K562 (cell line): ENCODE measurements at regions not wholly inside any gene's neighbourhood (a gene's known extent, or its start where the extent isn't known, plus 50 kb on each side); places are given as distances from the start of the nearest gene placed in this dataset.

Source experiments
- ATAC-seq: fragments of 200-7000 bp; cut with Tn5 transposase; 3 replicates; pipeline ENCODE4 v1.9.1; 2020; ENCODE audit warnings: moderate library complexity
- BruUV-seq: library from RNA; stranded (reverse); fragments of 400-500 nt; replicated peaks from 2 replicates; lab custom pipeline; 2021; lab: Mats Ljungman, UMichigan
- CTCF ChIA-PET: fragments of 300-600 bp; formaldehyde crosslinking; extraction: SDS; loops from one replicate; lab custom pipeline; 2021; ENCODE audit warnings: low intra/inter-chr PET ratio; lab: Yijun Ruan, JAX
- POLR2A ChIA-PET: fragments of 300-600, 350-650 bp; sonication (Branson Sonifier 250); formaldehyde crosslinking; extraction: SDS; loops from one replicate; lab custom pipeline; 2021; ENCODE audit warnings: antibody characterized with exemption, inconsistent platforms; lab: Yijun Ruan, JAX
- DNase-seq, 4 experiments: peaks; one replicate each; pipeline versions ENCODE4 v3.0.0 to v3.0.0-alpha.2; 2011 to 2018; ENCODE audit warnings: low spot score in 3 of 4, mixed read lengths in 3 of 4; ENCODE audit errors: extremely low read depth in 1 of 4
- FAIRE-seq: peaks from 2 replicates; lab custom pipeline; 2011; peaks lifted over from hg19 to GRCh38; lab: Jason Lieb, UNC
- H2AFZ ChIP-seq: 2 replicates; pipeline ENCODE4 v1.6.0; 2011; ENCODE audit warnings: low read depth, low read length, control low read depth, inconsistent platforms
- H3K27ac ChIP-seq: fragments of 200-600 bp; 3 replicates; pipeline ENCODE4 v1.8.0; 2011; ENCODE audit warnings: low read depth, mild to moderate bottlenecking, control low read depth, inconsistent platforms, low read length, moderate library complexity, mixed read lengths; ENCODE audit errors: extremely low read depth
- H3K27me3 ChIP-seq, 2 experiments: fragments of 300-600 bp in 1 of 2; 2 replicates in 1 of 2; 3 replicates in 1 of 2; pipeline versions ENCODE4 v1.6.0 to v1.8.0; 2011; ENCODE audit warnings: inconsistent platforms in 2 of 2, low read length in 2 of 2, mild to moderate bottlenecking in 1 of 2, mixed read lengths in 1 of 2, moderate library complexity in 1 of 2; ENCODE audit not compliant: control insufficient read depth in 2 of 2, insufficient read depth in 2 of 2
- H3K36me3 ChIP-seq: fragments of 300-600 bp; 3 replicates; pipeline ENCODE4 v1.8.0; 2011; ENCODE audit warnings: mild to moderate bottlenecking, low read length, inconsistent platforms; ENCODE audit not compliant: control insufficient read depth, insufficient read depth
- H3K4me1 ChIP-seq, 2 experiments: fragments of 200-600 bp in 1 of 2; replicated peaks in 1 of 2; 2 replicates in 1 of 2; 3 replicates in 1 of 2; pipeline versions ENCODE4 v1.5.1 to v1.8.0; 2011; ENCODE audit warnings: inconsistent platforms in 2 of 2, low read length in 2 of 2, mild to moderate bottlenecking in 1 of 2, mixed read lengths in 1 of 2, moderate library complexity in 1 of 2; ENCODE audit not compliant: control insufficient read depth in 2 of 2, insufficient read depth in 2 of 2
- H3K4me2 ChIP-seq: 2 replicates; pipeline ENCODE4 v1.6.1; 2011; ENCODE audit warnings: low read length, control low read depth, inconsistent platforms, mixed read lengths; ENCODE audit not compliant: insufficient read depth
- H3K4me3 ChIP-seq: fragments of 200-600 bp; sonication (generic), shearing (Covaris generic); 2 replicates; pipeline ENCODE4 v1.5.1; 2016; ENCODE audit warnings: control low read depth, inconsistent platforms
- H3K79me2 ChIP-seq: fragments of 200-600 bp; 3 replicates; pipeline ENCODE4 v1.8.0; 2011; ENCODE audit warnings: low read length, inconsistent platforms; ENCODE audit not compliant: control insufficient read depth, insufficient read depth
- H3K9ac ChIP-seq, 2 experiments: 2 replicates each; pipeline versions ENCODE4 v1.6.0 to v1.6.1; 2011; ENCODE audit warnings: low read depth in 2 of 2, low read length in 2 of 2, control low read depth in 1 of 2, inconsistent platforms in 1 of 2, mild to moderate bottlenecking in 1 of 2, mixed read lengths in 1 of 2; ENCODE audit not compliant: insufficient read depth in 1 of 2
- H3K9me1 ChIP-seq: one replicate; pipeline ENCODE4 v1.6.0; 2011; ENCODE audit warnings: inconsistent platforms, mild to moderate bottlenecking, low read length, moderate library complexity; ENCODE audit not compliant: control insufficient read depth, insufficient read depth
- H3K9me3 ChIP-seq: replicated peaks from 2 replicates; pipeline ENCODE4 v1.5.1; 2011; ENCODE audit warnings: low read depth, low read length, inconsistent platforms; ENCODE audit not compliant: control insufficient read depth, insufficient read depth
- H4K20me1 ChIP-seq: replicated peaks from 2 replicates; pipeline ENCODE4 v1.6.1; 2011; ENCODE audit warnings: low read length, inconsistent platforms, mixed read lengths; ENCODE audit not compliant: control insufficient read depth, insufficient read depth
- BMI1 ChIP-seq: fragments of 150-350 bp; IDR thresholded peaks from 2 replicates; pipeline ENCODE4 v1.6.1; 2014; ENCODE audit warnings: low read length
- FOXP1 ChIP-seq: sonication (generic); formaldehyde crosslinking; IDR thresholded peaks from 2 replicates; pipeline ENCODE4 v1.8.0; 2022; ENCODE audit warnings: mild to moderate bottlenecking, missing genetic modification reagents
- REST ChIP-seq, 2 experiments: fragments of 450-650 bp; formaldehyde crosslinking in 1 of 2; IDR thresholded peaks; 2 replicates each; pipeline versions ENCODE4 v1.4.0 to v1.6.1; 2014 to 2020; ENCODE audit warnings: mild to moderate bottlenecking in 2 of 2, borderline replicate concordance in 1 of 2, low read depth in 1 of 2
- ZFP36 ChIP-seq: fragments of 150-350 bp; IDR thresholded peaks from 2 replicates; pipeline ENCODE4 v1.6.1; 2018; ENCODE audit warnings: low read length, low read depth; ENCODE audit not compliant: partially characterized antibody
- WGBS: fragments of 100-300 bp; shearing (Covaris generic); methylation state at CpG from one replicate; pipeline ENCODE4 v1.1.6; 2016; ENCODE audit warnings: low coverage, mixed read lengths; ENCODE audit not compliant: insufficient coverage; ENCODE audit errors: missing lambda C conversion rate; 5-methylcytosine and 5-hydroxymethylcytosine counted together
- in situ Hi-C: fragments of 300-500 bp; cut with MboI; formaldehyde crosslinking; loops from 4 replicates; pipeline ENCODE4 v1.15.0; 2018; ENCODE audit warnings: inconsistent platforms, mixed read lengths
- intact Hi-C: fragments of 100-400 bp; cut with micrococcal nuclease; formaldehyde crosslinking; loops from 2 replicates; pipeline ENCODE4 v1.14.2; 2022

- no peaks in the 10 kb centered on the region for H3K79me2 ChIP-seq
- no peak overlapping the region for H3K4me2 ChIP-seq
These were observed 687.9 kb downstream of the ARAP2 start for GRCh38 chr4:35556387-35556786.

GRCh38 chr4:35559559-35560365 is 684.6 kb downstream of the ARAP2 start:
- no peaks in the 10 kb centered on the region for H3K4me1 ChIP-seq
- DNase-seq (peak in 1 of 4 experiments; percentile 3), FAIRE-seq (no peak), ATAC-seq (no peak)
- H3K36me3 ChIP-seq = no peaks in the 10 kb centered on the region
- no peak overlapping the region for H2AFZ ChIP-seq
- no peaks in the 10 kb centered on the region for H3K79me2 ChIP-seq
- H3K9me3 ChIP-seq = no peaks in the 10 kb centered on the region; the same call in 1 of the 2 replicates
- no peak overlapping the region for H3K4me2 ChIP-seq
- under 1% methylated on average over 18 of the region's 19 CpGs for WGBS
- no peaks in the 10 kb centered on the region for H3K27me3 ChIP-seq
- H4K20me1 ChIP-seq = no peaks in the 10 kb centered on the region
- H3K4me3 ChIP-seq = no peak overlapping the region
- no peaks in the 10 kb centered on the region for H3K9me1 ChIP-seq
- no TSS peak for BruUV-seq
- H3K27ac ChIP-seq = no peak overlapping the region
- intact Hi-C loops (no loop called here), in situ Hi-C loops (no loop called here)
- no peak overlapping the region for H3K9ac ChIP-seq
- ChIA-PET POLR2A (no interaction called here), CTCF (no interaction called here)
- TF ChIP-seq REST (IDR thresholded peaks at IDR 0.05; ENCODE audit: borderline replicate concordance) (no peak), REST (CRISPR knock-in tag; IDR thresholded peaks at IDR 0.05; ENCODE audit: low read depth) (no peak), ZFP36 (peak; percentile 62)

More at GRCh38 chr4:35556387-35556786, 687.9 kb downstream of the ARAP2 start:
- no peak overlapping the region for H3K9ac ChIP-seq
- no peaks in the 10 kb centered on the region for H3K36me3 ChIP-seq
- no peaks in the 10 kb centered on the region; the same call in none of the 2 replicates for H3K9me3 ChIP-seq
- ChIA-PET POLR2A (no interaction called here), CTCF (no interaction called here)
- H3K4me3 ChIP-seq = no peak overlapping the region
- no peaks in the 10 kb centered on the region for H3K4me1 ChIP-seq
- H3K27ac ChIP-seq = no peak overlapping the region
- H3K27me3 ChIP-seq = no peaks in the 10 kb centered on the region
- WGBS = 0% methylated on average over 1 of the region's 1 CpG
- no peaks in the 10 kb centered on the region for H3K9me1 ChIP-seq
- no peaks in the 10 kb centered on the region for H4K20me1 ChIP-seq
- in situ Hi-C loops = no loop called here
- intact Hi-C loops = no loop called here
- no peak for FAIRE-seq
- BruUV-seq = no TSS peak
- DNase-seq = no peak
- TF ChIP-seq FOXP1 (CRISPR knock-in tag) (no peak), BMI1 (no peak)
- H2AFZ ChIP-seq = no peak overlapping the region
- ATAC-seq = no peak
